ENCODE measurements at regions not wholly inside any gene's neighbourhood (a gene's known extent, or its start where the extent isn't known, plus 50 kb on each side); places are given as distances from the start of the nearest gene placed in this dataset.

DNA sequence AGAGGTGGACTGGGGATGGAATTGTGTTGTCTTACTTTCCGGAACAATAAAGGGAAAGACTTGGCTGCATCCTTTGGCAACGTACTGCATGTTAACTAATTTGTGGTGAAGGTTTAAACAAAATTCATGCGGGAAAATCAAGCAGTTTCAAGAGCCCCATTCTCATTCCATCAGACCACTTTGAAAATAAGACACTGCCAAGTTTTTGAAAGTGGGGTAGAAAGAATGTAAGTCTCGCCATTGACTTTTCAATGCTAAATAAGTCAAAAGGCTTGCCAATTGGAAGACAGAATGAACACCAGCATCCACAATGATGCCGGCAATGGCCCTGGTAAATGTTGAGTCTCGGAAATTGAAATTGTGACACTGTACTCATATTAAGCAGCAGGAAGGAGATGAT, 322.0 kb downstream of the RND3 start:
- Mint-ChIP-seq H3K4me3 (no peak overlapping the region), H3K27me3 (ENCODE audit: low read depth in 2 of 2) (no peaks in the 10 kb centered on the region), H3K9me3 (peaks cover 11 to 21% of the 10 kb centered on the region in 2 donors), H3K4me1 (no peaks in the 10 kb centered on the region), H3K27ac (no peak overlapping the region), H3K36me3 (peaks cover 14% of the 10 kb centered on the region)
- intact Hi-C loops (cut with micrococcal nuclease), result no loop called here
- 96% methylated on average over 5 of the region's 6 CpGs for WGBS (ENCODE audit: insufficient coverage)
- no peak overlapping the region for H3K27ac ChIP-seq (ENCODE audit: low read length)
- no peaks in the 10 kb centered on the region for H3K4me1 ChIP-seq (ENCODE audit: control insufficient read depth, insufficient read depth, low read length)
- no peak for ATAC-seq
- TF ChIP-seq, protein P1, sequence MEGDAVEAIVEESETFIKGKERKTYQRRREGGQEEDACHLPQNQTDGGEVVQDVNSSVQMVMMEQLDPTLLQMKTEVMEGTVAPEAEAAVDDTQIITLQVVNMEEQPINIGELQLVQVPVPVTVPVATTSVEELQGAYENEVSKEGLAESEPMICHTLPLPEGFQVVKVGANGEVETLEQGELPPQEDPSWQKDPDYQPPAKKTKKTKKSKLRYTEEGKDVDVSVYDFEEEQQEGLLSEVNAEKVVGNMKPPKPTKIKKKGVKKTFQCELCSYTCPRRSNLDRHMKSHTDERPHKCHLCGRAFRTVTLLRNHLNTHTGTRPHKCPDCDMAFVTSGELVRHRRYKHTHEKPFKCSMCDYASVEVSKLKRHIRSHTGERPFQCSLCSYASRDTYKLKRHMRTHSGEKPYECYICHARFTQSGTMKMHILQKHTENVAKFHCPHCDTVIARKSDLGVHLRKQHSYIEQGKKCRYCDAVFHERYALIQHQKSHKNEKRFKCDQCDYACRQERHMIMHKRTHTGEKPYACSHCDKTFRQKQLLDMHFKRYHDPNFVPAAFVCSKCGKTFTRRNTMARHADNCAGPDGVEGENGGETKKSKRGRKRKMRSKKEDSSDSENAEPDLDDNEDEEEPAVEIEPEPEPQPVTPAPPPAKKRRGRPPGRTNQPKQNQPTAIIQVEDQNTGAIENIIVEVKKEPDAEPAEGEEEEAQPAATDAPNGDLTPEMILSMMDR (IDR thresholded peaks at IDR 0.05), result no peak
- H3K9me3 ChIP-seq (ENCODE audit: control insufficient read depth, insufficient read depth, low read length), result peaks cover 4% of the 10 kb centered on the region
- H3K4me3 ChIP-seq (ENCODE audit: low read length), result no peak overlapping the region
- no peaks in the 10 kb centered on the region for H3K27me3 ChIP-seq (ENCODE audit: control insufficient read depth, insufficient read depth, low read length)
- H3K36me3 ChIP-seq (ENCODE audit: control insufficient read depth, insufficient read depth, low read length), result no peaks in the 10 kb centered on the region
- DNase-seq, result no peak

DNA sequence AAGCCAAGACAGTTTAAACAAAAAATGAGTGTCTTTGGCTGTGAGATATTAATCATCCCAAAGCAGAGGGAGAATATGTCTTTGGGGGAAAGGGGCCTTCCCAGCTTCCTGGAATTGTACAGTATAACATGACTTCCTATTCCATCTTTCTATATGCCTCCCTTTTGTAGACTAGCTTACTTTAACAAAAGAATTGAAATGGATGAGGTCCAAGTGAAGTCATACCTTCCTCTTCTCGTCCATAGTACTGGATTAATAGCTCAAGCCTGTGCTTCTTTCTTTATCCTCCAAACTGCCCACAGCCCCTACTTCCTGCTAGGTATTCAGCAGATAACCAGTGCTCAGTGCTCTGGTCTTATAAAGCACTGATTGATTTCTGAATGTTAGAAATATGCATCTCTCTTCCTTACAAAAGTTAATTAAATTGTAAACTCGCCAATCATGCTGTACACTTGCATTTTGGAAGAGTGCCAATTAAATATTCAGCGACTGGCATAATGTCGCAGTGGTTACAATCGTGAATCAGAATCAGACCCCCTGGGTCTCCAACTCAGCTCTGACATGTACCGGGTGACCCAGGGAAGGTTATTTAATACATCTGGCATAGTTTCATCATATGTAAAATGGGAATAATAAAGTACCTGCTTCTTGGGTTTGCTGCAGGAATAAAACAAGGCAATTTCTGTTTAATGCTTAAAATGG, 325.1 kb downstream of the RND3 start:
- H3K36me3 ChIP-seq (ENCODE audit: control insufficient read depth, insufficient read depth, low read length), result no peaks in the 10 kb centered on the region
- Mint-ChIP-seq H3K27ac (no peak overlapping the region), H3K9me3 (peaks cover 12 to 14% of the 10 kb centered on the region in 2 donors), H3K27me3 (ENCODE audit: low read depth in 2 of 2) (no peaks in the 10 kb centered on the region), H3K4me3 (no peak overlapping the region), H3K4me1 (no peaks in the 10 kb centered on the region), H3K36me3 (peaks cover 14% of the 10 kb centered on the region)
- no peak overlapping the region for H3K27ac ChIP-seq (ENCODE audit: low read length)
- TF ChIP-seq, protein P1 (IDR thresholded peaks at IDR 0.05), result no peak
- 61% methylated on average over 6 of the region's 6 CpGs for WGBS (ENCODE audit: insufficient coverage)
- no peaks in the 10 kb centered on the region for H3K27me3 ChIP-seq (ENCODE audit: control insufficient read depth, insufficient read depth, low read length)
- peaks cover 4% of the 10 kb centered on the region for H3K9me3 ChIP-seq (ENCODE audit: control insufficient read depth, insufficient read depth, low read length)
- H3K4me3 ChIP-seq (ENCODE audit: low read length), result no peak overlapping the region
- intact Hi-C loops (cut with micrococcal nuclease), result no loop called here
- no peak for DNase-seq
- no peak for ATAC-seq
- no peaks in the 10 kb centered on the region for H3K4me1 ChIP-seq (ENCODE audit: control insufficient read depth, insufficient read depth, low read length)

- intact Hi-C loops (cut with micrococcal nuclease), result no loop called here
- Histone ChIP-seq H3K9me3 (ENCODE audit: control insufficient read depth, insufficient read depth, low read length) (no peaks in the 10 kb centered on the region), H3K4me1 (ENCODE audit: control insufficient read depth, insufficient read depth, low read length) (no peaks in the 10 kb centered on the region), H3K27me3 (ENCODE audit: control insufficient read depth, insufficient read depth, low read length) (no peaks in the 10 kb centered on the region), H3K36me3 (ENCODE audit: control insufficient read depth, insufficient read depth, low read length) (no peaks in the 10 kb centered on the region), H3K4me3 (ENCODE audit: low read length) (no peak overlapping the region), H3K27ac (ENCODE audit: low read length) (no peak overlapping the region)
- H3K4me1 Mint-ChIP-seq, result no peaks in the 10 kb centered on the region
- H3K36me3 Mint-ChIP-seq, result peaks cover 14% of the 10 kb centered on the region
- no peak overlapping the region for H3K27ac Mint-ChIP-seq
- 83% methylated on average over 5 of the region's 6 CpGs for WGBS (ENCODE audit: insufficient coverage)
- TF ChIP-seq, protein P1 (IDR thresholded peaks at IDR 0.05), result no peak
- ATAC-seq (no peak), DNase-seq (no peak)
- no peaks in the 10 kb centered on the region for H3K27me3 Mint-ChIP-seq (ENCODE audit: low read depth in 2 of 2)
- peaks cover 10 to 13% of the 10 kb centered on the region in 2 donors for H3K9me3 Mint-ChIP-seq
- H3K4me3 Mint-ChIP-seq, result no peak overlapping the region
These were observed 327.4 kb downstream of the RND3 start for GRCh38 chr2:150160058-150160457.

DNA sequence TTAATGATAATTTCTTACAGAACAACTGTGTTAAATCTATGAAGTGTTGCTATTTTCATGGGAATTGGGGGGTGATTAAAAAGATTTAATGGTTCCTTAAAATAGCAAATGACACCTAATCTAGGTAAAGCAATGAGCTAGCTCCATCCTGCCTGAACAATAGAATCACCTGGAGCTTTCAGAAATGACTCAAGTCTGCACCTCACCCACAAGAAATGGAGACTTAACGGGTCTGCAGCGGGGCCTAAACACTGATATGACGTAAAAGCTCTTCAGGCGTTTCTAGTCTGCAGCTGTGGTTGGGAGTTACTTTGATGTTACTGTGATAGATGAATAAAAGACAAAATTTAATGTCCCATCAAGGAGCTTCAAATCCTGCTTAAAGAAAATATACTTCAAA, 328.2 kb downstream of the RND3 start:
- H3K4me1 Mint-ChIP-seq, result no peaks in the 10 kb centered on the region
- no peaks in the 10 kb centered on the region for H3K27me3 Mint-ChIP-seq (ENCODE audit: low read depth in 2 of 2)
- H3K9me3 ChIP-seq (ENCODE audit: control insufficient read depth, insufficient read depth, low read length), result no peaks in the 10 kb centered on the region
- ATAC-seq (no peak), DNase-seq (no peak)
- H3K36me3 Mint-ChIP-seq, result peaks cover 14% of the 10 kb centered on the region
- no peak overlapping the region for H3K4me3 ChIP-seq (ENCODE audit: low read length)
- no peak overlapping the region for H3K27ac ChIP-seq (ENCODE audit: low read length)
- H3K4me1 ChIP-seq (ENCODE audit: control insufficient read depth, insufficient read depth, low read length), result no peaks in the 10 kb centered on the region
- H3K4me3 Mint-ChIP-seq, result no peak overlapping the region
- no peaks in the 10 kb centered on the region for H3K36me3 ChIP-seq (ENCODE audit: control insufficient read depth, insufficient read depth, low read length)
- TF ChIP-seq, protein P1 (IDR thresholded peaks at IDR 0.05), result no peak
- H3K27ac Mint-ChIP-seq, result no peak overlapping the region
- peaks cover 13 to 14% of the 10 kb centered on the region in 2 donors for H3K9me3 Mint-ChIP-seq
- no peaks in the 10 kb centered on the region for H3K27me3 ChIP-seq (ENCODE audit: control insufficient read depth, insufficient read depth, low read length)
- 66% methylated on average over 3 of the region's 4 CpGs for WGBS (ENCODE audit: insufficient coverage)
- intact Hi-C loops (cut with micrococcal nuclease), result no loop called here
